A673 (cell line): ENCODE measurements at regions not wholly inside any gene's neighbourhood (a gene's known extent, or its start where the extent isn't known, plus 50 kb on each side); places are given as distances from the start of the nearest gene placed in this dataset.

Source experiments
- BruUV-seq: library from RNA; stranded (reverse); fragments of 400-500 nt; replicated peaks from 2 replicates; lab custom pipeline; 2021; lab: Mats Ljungman, UMichigan
- CTCF ChIA-PET: fragments of 300-600 bp; sonication (Branson Sonifier 250); formaldehyde crosslinking; loops from one replicate; lab custom pipeline; 2022; ENCODE audit warnings: antibody characterized with exemption; lab: Charles Lee
- POLR2A ChIA-PET: fragments of 300-600 bp; sonication (Branson Sonifier 250); formaldehyde crosslinking; loops from one replicate; lab custom pipeline; 2022; ENCODE audit warnings: antibody characterized with exemption; ENCODE audit not compliant: low non-redundant PET; lab: Charles Lee
- DNase-seq: peaks from one replicate; pipeline ENCODE4 v3.0.0-alpha.2; 2015; ENCODE audit warnings: low spot score
- H3K27ac ChIP-seq: fragments of 200-600 bp; sonication (generic); 2 replicates; pipeline ENCODE4 v1.5.1; 2016; ENCODE audit warnings: mixed run types, low read depth, mild to moderate bottlenecking, mixed read lengths, antibody characterized with exemption, low read length; ENCODE audit not compliant: poor library complexity, severe bottlenecking
- H3K27me3 ChIP-seq: fragments of 200-600 bp; sonication (generic); replicated peaks from 2 replicates; pipeline ENCODE4 v1.6.1; 2017; ENCODE audit warnings: mixed run types, low read depth, mild to moderate bottlenecking, mixed read lengths, antibody characterized with exemption, low read length; ENCODE audit not compliant: insufficient read depth, poor library complexity
- H3K36me3 ChIP-seq: fragments of 200-600 bp; sonication (generic); 2 replicates; pipeline ENCODE4 v1.6.1; 2016; ENCODE audit warnings: mixed run types, mild to moderate bottlenecking, mixed read lengths, antibody characterized with exemption, low read length; ENCODE audit not compliant: insufficient read depth, poor library complexity, severe bottlenecking
- H3K4me1 ChIP-seq: fragments of 200-600 bp; sonication (generic); 2 replicates; pipeline ENCODE4 v1.6.1; 2017; ENCODE audit warnings: mixed run types, mild to moderate bottlenecking, mixed read lengths, antibody characterized with exemption, low read length; ENCODE audit not compliant: insufficient read depth, poor library complexity, severe bottlenecking
- H3K4me3 ChIP-seq: fragments of 200-600 bp; sonication (generic); 2 replicates; pipeline ENCODE4 v1.5.1; 2016; ENCODE audit warnings: low read depth, mixed run types, mild to moderate bottlenecking, mixed read lengths, low read length; ENCODE audit not compliant: poor library complexity, severe bottlenecking
- H3K9me3 ChIP-seq: fragments of 200-600 bp; sonication (generic); 2 replicates; pipeline ENCODE4 v1.6.1; 2016; ENCODE audit warnings: mixed run types, low read depth, mild to moderate bottlenecking, mixed read lengths, antibody characterized with exemption, low read length; ENCODE audit not compliant: poor library complexity, severe bottlenecking
- CTCF ChIP-seq: fragments of 300-800, 200-600 bp; sonication (generic); conservative IDR thresholded peaks from 2 replicates; pipeline ENCODE4 v1.5.1; 2017; ENCODE audit warnings: low read depth, mild to moderate bottlenecking, antibody characterized with exemption, low read length, moderate library complexity, mixed read lengths
- EZH2 ChIP-seq: fragments of 200-600 bp; sonication (generic); IDR thresholded peaks from 2 replicates; pipeline ENCODE4 v1.6.1; 2017; ENCODE audit warnings: borderline replicate concordance, low read depth, mild to moderate bottlenecking, mixed read lengths, antibody characterized with exemption, low read length; ENCODE audit not compliant: poor library complexity, severe bottlenecking
- intact Hi-C: fragments of 100-400 bp; cut with micrococcal nuclease; formaldehyde crosslinking; loops from one replicate; pipeline ENCODE4 v1.10.0; 2022; ENCODE audit not compliant: unreplicated experiment

GRCh38 chr5:2886531-2886930 is 135.1 kb upstream of the IRX2 start:
- BruUV-seq = no TSS peak
- POLR2A ChIA-PET = no interaction called here
- TF ChIP-seq CTCF (no peak), EZH2 (no peak)
- peaks cover 25% of the 10 kb centered on the region for H3K9me3 ChIP-seq
- intact Hi-C loops = no loop called here
- DNase-seq = no peak
- H3K4me1 ChIP-seq = no peaks in the 10 kb centered on the region
- no peak overlapping the region for H3K27ac ChIP-seq
- no peak overlapping the region for H3K4me3 ChIP-seq
- H3K36me3 ChIP-seq = no peaks in the 10 kb centered on the region
- H3K27me3 ChIP-seq = no peaks in the 10 kb centered on the region
- CTCF ChIA-PET = no interaction called here

DNA sequence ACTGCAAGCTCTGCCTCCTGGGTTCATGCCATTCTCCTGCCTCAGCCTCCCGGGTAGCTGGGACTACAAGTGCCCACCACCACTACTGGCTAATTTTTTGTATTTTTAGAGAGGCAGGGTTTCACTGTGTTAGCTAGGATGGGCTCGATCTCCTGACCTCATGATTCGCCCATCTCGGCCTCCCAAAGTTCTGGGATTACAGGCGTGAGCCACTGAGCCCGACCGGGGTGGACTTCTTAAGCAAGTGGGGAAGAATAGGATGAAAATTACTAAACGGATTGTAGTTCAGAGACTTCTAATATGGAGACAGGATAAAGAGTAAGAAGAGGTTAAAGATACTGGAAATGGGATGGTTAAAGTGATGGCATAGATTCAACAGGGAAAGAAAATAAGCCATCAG is 132.3 kb upstream of the IRX2 start:
- POLR2A ChIA-PET = no interaction called here
- no peak for TF ChIP-seq EZH2
- no peak for TF ChIP-seq CTCF
- intact Hi-C loops = no loop called here
- no peak overlapping the region for H3K27ac ChIP-seq
- H3K27me3 ChIP-seq = no peaks in the 10 kb centered on the region
- CTCF ChIA-PET = no interaction called here
- H3K4me1 ChIP-seq = no peaks in the 10 kb centered on the region
- no peaks in the 10 kb centered on the region for H3K36me3 ChIP-seq
- no peak overlapping the region for H3K4me3 ChIP-seq
- BruUV-seq = no TSS peak
- H3K9me3 ChIP-seq = peaks cover 35% of the 10 kb centered on the region
- no peak for DNase-seq

DNA sequence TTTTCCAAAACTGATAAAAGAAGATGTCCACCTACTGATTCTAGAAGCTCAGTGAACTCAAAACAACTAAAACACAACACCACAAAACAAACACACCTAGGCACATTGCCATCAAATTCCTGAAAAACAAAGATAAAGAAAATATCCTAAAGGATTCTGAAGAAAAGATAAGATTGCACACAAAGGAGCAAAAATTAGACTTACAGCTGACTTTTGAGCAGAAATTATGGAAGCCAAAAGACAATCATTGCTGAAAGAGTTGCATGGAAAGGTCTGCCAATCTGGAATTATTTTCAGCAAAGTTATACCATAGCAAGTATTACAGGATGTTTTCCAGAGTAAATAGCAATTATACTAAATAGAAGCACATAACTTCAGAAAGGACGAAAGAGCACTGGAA is 128.2 kb upstream of the IRX2 start:
- intact Hi-C loops = no loop called here
- Histone ChIP-seq H3K27me3 (no peaks in the 10 kb centered on the region), H3K4me3 (no peak overlapping the region), H3K4me1 (no peaks in the 10 kb centered on the region), H3K36me3 (no peaks in the 10 kb centered on the region), H3K27ac (no peak overlapping the region), H3K9me3 (peaks cover 45% of the 10 kb centered on the region)
- no TSS peak for BruUV-seq
- no peak for TF ChIP-seq CTCF
- no peak for TF ChIP-seq EZH2
- CTCF ChIA-PET = no interaction called here
- POLR2A ChIA-PET = no interaction called here
- DNase-seq = no peak
